Stimulated activated memory B cell treated with anti-CD40 and anti-IgM and Interleukin-4, amounts not matched to agents 10 μg/mL and 1 μg/mL and 100 μg/mL, for 72 hours (primary cell): ENCODE measurements at regions not wholly inside any gene's neighbourhood (a gene's known extent, or its start where the extent isn't known, plus 50 kb on each side); places are given as distances from the start of the nearest gene placed in this dataset.

Source experiments
- ATAC-seq: fragments of 150-1000 bp; cut with Tn5 transposase; 2 replicates; pipeline ENCODE4 v1.10.0; 2021
- H3K27ac Mint-ChIP-seq: one replicate; pipeline ENCODE4 v1.8.0; 2022; ENCODE audit warnings: mild to moderate bottlenecking, mixed read lengths
- H3K27me3 Mint-ChIP-seq: one replicate; pipeline ENCODE4 v1.8.0; 2022; ENCODE audit warnings: mixed read lengths
- H3K36me3 Mint-ChIP-seq: one replicate; pipeline ENCODE4 v1.8.0; 2022; ENCODE audit warnings: mixed read lengths
- H3K4me1 Mint-ChIP-seq: one replicate; pipeline ENCODE4 v1.8.0; 2022; ENCODE audit warnings: mixed read lengths
- H3K4me3 Mint-ChIP-seq: one replicate; pipeline ENCODE4 v1.8.0; 2022; ENCODE audit warnings: mild to moderate bottlenecking, moderate library complexity, mixed read lengths
- H3K9me3 Mint-ChIP-seq: one replicate; pipeline ENCODE4 v1.8.0; 2022; ENCODE audit warnings: mixed read lengths

- Mint-ChIP-seq H3K36me3 (no peaks in the 10 kb centered on the region), H3K4me3 (no peak overlapping the region), H3K27me3 (peaks cover 8% of the 10 kb centered on the region), H3K27ac (no peak overlapping the region), H3K9me3 (no peaks in the 10 kb centered on the region), H3K4me1 (no peaks in the 10 kb centered on the region)
- ATAC-seq, result no peak
Observed at GRCh38 chr10:78391585-78391984, 357.9 kb downstream of the RPS24 start.

DNA sequence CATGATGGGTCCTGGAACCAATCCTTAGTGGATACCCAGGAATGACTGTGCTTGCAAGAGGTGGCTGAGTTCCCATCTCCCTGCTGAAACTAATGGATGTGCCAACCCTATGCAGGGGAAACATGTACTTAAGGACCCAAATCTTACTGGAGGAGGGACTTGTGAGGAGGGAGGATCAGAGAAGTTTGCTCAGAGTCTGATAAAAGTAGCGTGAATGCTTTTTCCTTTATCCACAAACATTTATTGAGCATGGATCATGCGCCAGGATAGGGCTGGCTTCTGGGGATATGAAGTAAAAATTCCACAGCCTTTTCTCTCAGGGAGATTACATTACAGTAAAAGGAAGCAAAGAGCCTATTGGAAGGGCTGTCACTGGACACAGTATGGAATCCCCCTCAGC is 358.5 kb downstream of the RPS24 start:
- no peak overlapping the region for H3K27ac Mint-ChIP-seq
- H3K27me3 Mint-ChIP-seq, result peaks cover 8% of the 10 kb centered on the region
- no peaks in the 10 kb centered on the region for H3K4me1 Mint-ChIP-seq
- ATAC-seq, result no peak
- no peaks in the 10 kb centered on the region for H3K9me3 Mint-ChIP-seq
- H3K4me3 Mint-ChIP-seq, result no peak overlapping the region
- no peaks in the 10 kb centered on the region for H3K36me3 Mint-ChIP-seq

- no peak overlapping the region for H3K4me3 Mint-ChIP-seq
- H3K27me3 Mint-ChIP-seq, result peaks cover 4% of the 10 kb centered on the region
- H3K36me3 Mint-ChIP-seq, result no peaks in the 10 kb centered on the region
- H3K27ac Mint-ChIP-seq, result no peak overlapping the region
- H3K9me3 Mint-ChIP-seq, result no peaks in the 10 kb centered on the region
- no peaks in the 10 kb centered on the region for H3K4me1 Mint-ChIP-seq
- ATAC-seq, result no peak
Observed at GRCh38 chr10:78393094-78393493, 359.4 kb downstream of the RPS24 start.

GRCh38 chr10:78394047-78394446 is 360.4 kb downstream of the RPS24 start:
- Mint-ChIP-seq H3K4me3 (no peak overlapping the region), H3K9me3 (no peaks in the 10 kb centered on the region), H3K36me3 (no peaks in the 10 kb centered on the region), H3K27me3 (no peaks in the 10 kb centered on the region), H3K4me1 (no peaks in the 10 kb centered on the region), H3K27ac (no peak overlapping the region)
- no peak for ATAC-seq

- H3K36me3 Mint-ChIP-seq, result no peaks in the 10 kb centered on the region
Observed at GRCh38 chr10:78395162-78395561, 361.5 kb downstream of the RPS24 start.

DNA sequence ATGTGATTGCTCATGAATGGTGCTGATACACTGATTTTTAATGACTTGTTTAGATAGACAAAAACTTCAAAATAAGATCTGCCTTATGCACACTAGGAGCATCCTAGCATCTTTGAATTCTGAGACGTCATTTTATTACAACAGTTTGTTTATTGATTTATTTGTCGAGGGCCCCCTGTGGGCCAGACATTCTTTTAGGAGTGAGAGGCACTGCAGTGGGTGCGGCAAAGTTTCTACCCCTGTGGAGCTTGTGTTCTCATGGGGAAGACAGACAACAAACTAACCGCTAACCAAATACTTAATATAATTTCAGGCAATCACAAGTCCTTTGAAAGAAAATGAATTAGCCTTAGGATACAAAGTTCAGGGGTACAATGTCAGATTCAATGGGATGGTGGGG is 363.1 kb downstream of the RPS24 start:
- H3K36me3 Mint-ChIP-seq, result no peaks in the 10 kb centered on the region
- no peaks in the 10 kb centered on the region for H3K9me3 Mint-ChIP-seq
- no peak overlapping the region for H3K4me3 Mint-ChIP-seq
- H3K4me1 Mint-ChIP-seq, result no peaks in the 10 kb centered on the region
- ATAC-seq, result no peak
- no peak overlapping the region for H3K27ac Mint-ChIP-seq
- no peaks in the 10 kb centered on the region for H3K27me3 Mint-ChIP-seq

More at GRCh38 chr10:78395162-78395561, 361.5 kb downstream of the RPS24 start:
- H3K4me3 Mint-ChIP-seq, result no peak overlapping the region
- no peaks in the 10 kb centered on the region for H3K9me3 Mint-ChIP-seq
- no peak overlapping the region for H3K27ac Mint-ChIP-seq
- no peak for ATAC-seq
- no peaks in the 10 kb centered on the region for H3K27me3 Mint-ChIP-seq
- no peaks in the 10 kb centered on the region for H3K4me1 Mint-ChIP-seq

DNA sequence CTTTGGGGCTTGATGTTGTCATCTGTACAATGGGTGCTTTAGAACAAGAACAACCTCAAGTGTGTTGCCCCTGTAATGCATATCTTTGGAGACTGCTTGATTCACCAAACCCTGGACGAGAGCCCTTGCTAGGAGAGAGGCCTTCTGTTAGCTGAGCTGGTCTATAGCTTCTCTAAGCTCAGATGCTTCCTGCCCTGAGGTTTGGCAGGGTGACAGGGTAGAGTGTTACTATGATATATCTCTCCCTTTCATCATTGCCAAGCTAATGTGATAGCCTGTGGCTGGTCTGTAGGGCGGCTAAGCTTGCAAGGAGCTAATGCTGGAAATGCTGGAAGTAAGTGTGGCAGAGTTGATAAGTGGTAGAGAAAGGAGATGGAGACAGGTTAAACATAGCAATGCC is 364.1 kb downstream of the RPS24 start:
- H3K9me3 Mint-ChIP-seq, result no peaks in the 10 kb centered on the region
- no peak overlapping the region for H3K27ac Mint-ChIP-seq
- H3K36me3 Mint-ChIP-seq, result no peaks in the 10 kb centered on the region
- H3K4me3 Mint-ChIP-seq, result no peak overlapping the region
- no peaks in the 10 kb centered on the region for H3K4me1 Mint-ChIP-seq
- no peaks in the 10 kb centered on the region for H3K27me3 Mint-ChIP-seq
- ATAC-seq, result no peak

DNA sequence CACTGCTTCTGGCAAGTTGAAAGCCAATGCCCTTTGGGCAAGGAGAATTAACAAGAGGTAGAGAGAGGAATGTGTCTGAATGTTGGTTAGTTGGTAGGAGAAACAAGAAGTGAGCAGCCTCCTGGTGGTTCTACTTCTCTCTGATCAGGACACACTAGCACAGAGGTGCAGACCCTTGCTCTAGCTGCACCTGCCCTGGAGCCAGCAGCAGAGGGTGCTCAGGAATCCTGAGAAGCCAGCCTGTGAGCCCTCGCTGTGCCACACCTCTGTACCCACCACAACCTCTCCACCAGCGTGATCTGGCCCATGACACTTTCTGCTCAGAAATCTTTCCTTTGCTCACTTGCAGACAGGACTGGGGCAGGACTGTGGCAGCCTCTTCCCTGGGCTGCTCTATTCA is 364.7 kb downstream of the RPS24 start:
- H3K4me3 Mint-ChIP-seq, result no peak overlapping the region
- no peak overlapping the region for H3K27ac Mint-ChIP-seq
- ATAC-seq, result no peak
- no peaks in the 10 kb centered on the region for H3K4me1 Mint-ChIP-seq
- no peaks in the 10 kb centered on the region for H3K36me3 Mint-ChIP-seq
- no peaks in the 10 kb centered on the region for H3K27me3 Mint-ChIP-seq
- no peaks in the 10 kb centered on the region for H3K9me3 Mint-ChIP-seq

DNA sequence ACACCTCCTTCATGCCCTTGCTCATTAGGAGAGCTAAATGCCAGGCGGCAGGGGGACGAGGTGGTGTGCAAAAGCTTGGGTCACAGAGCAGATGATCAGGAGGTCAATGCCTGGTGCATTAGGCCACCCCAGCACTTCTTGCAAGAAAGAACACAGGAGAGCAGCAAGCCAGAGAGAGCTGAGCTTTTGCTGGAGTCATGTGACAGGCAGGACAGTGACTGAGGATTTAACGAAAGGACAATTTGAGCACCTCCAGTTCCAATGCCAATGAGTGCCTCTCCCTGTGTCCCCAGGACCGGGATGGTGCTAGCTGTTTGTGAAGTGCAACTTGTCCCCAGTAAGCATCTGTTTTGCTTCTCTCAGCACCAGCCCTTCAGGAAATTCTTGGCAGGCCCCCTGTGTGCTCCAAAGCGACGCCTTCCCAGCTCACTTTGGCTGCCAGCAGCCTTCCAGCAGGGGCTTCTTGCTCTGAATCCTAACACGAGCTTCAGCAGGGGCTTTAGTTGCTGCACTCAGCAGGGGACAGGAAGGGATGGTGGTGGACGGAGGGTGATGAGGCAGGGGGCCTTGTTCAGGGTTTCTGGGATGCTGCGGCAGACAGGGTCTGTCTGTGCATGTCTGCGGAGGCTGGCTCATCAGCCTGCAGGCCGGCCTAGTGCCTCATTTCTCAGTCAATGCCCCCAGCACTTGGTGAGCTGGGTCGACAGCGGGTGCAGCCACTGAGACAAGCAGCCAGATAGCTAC is 368.1 kb downstream of the RPS24 start:
- Mint-ChIP-seq H3K27me3 (peaks cover 19% of the 10 kb centered on the region), H3K9me3 (no peaks in the 10 kb centered on the region), H3K36me3 (no peaks in the 10 kb centered on the region), H3K27ac (no peak overlapping the region), H3K4me3 (no peak overlapping the region), H3K4me1 (peaks cover 3% of the 10 kb centered on the region)
- ATAC-seq, result no peak

DNA sequence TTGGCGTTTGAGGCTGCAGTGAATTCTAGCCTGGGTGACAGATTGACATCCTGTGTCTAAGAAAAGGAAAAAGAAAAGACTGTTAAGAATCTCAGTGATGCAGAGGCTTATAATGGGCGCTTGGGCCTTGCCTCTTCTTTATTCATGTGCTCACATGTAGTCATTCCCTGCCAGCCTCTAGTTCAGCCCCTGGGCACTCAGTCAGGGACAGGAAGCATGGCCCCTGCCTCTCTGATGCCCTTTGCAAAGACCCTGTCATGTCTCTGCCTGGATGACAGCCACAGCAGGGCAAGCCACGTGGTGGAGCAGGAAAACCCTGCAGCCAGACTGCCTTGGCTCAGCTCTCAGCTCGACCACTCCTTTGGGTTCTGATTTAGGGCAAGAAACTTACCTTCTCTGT is 368.9 kb downstream of the RPS24 start:
- no peak overlapping the region for H3K27ac Mint-ChIP-seq
- no peak overlapping the region for H3K4me3 Mint-ChIP-seq
- H3K36me3 Mint-ChIP-seq, result no peaks in the 10 kb centered on the region
- peaks cover 7% of the 10 kb centered on the region for H3K4me1 Mint-ChIP-seq
- peaks cover 24% of the 10 kb centered on the region for H3K27me3 Mint-ChIP-seq
- no peak for ATAC-seq
- H3K9me3 Mint-ChIP-seq, result no peaks in the 10 kb centered on the region

GRCh38 chr10:78403781-78404180 is 370.1 kb downstream of the RPS24 start:
- H3K27me3 Mint-ChIP-seq, result peaks cover 24% of the 10 kb centered on the region
- H3K4me1 Mint-ChIP-seq, result peaks cover 7% of the 10 kb centered on the region
- H3K36me3 Mint-ChIP-seq, result no peaks in the 10 kb centered on the region
- no peak for ATAC-seq
- no peak overlapping the region for H3K4me3 Mint-ChIP-seq
- H3K9me3 Mint-ChIP-seq, result no peaks in the 10 kb centered on the region
- no peak overlapping the region for H3K27ac Mint-ChIP-seq

DNA sequence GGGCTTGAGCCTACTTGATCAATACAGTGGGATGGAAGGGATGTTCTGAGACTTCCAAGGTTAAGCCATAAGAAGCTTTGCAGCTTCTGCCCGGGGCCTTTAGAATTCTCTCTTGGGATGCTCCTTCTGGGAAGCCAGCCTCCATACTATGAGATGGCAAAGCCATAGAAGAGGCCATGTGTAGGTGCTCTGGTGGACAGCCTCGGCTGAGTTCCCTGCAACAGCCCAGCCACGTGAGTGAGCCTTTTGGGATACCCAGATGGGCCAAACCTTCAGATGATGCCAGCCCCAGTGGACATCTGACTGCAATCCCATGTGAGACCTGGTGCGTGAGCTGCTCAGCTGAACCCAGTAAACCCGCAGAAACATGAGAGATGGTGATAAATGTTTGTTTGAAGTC is 370.6 kb downstream of the RPS24 start:
- peaks cover 24% of the 10 kb centered on the region for H3K27me3 Mint-ChIP-seq
- H3K4me1 Mint-ChIP-seq, result peaks cover 7% of the 10 kb centered on the region
- no peak overlapping the region for H3K4me3 Mint-ChIP-seq
- H3K27ac Mint-ChIP-seq, result no peak overlapping the region
- no peak for ATAC-seq
- no peaks in the 10 kb centered on the region for H3K9me3 Mint-ChIP-seq
- no peaks in the 10 kb centered on the region for H3K36me3 Mint-ChIP-seq

DNA sequence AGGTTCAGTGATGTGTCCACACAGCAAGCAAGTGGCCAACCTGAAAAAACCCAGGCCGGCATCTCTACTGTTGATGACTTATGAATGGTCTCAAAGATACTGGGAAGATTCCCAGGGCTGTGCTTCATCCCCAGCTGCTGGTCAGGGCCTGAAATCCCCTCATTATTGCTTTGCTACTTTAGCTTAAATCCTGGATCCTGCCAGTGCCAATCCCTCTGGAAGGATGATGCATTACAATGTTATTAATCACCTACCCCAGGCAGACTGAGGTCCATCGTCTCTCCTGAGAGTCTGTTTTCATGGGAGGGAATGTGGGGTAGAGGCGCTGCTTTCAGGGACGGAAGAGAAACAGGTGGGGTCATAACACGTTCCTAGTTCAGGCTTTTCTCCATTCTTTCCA is 371.6 kb downstream of the RPS24 start:
- no peak overlapping the region for H3K27ac Mint-ChIP-seq
- peaks cover 7% of the 10 kb centered on the region for H3K4me1 Mint-ChIP-seq
- H3K9me3 Mint-ChIP-seq, result no peaks in the 10 kb centered on the region
- peaks cover 32% of the 10 kb centered on the region for H3K27me3 Mint-ChIP-seq
- no peaks in the 10 kb centered on the region for H3K36me3 Mint-ChIP-seq
- no peak overlapping the region for H3K4me3 Mint-ChIP-seq
- ATAC-seq, result no peak

DNA sequence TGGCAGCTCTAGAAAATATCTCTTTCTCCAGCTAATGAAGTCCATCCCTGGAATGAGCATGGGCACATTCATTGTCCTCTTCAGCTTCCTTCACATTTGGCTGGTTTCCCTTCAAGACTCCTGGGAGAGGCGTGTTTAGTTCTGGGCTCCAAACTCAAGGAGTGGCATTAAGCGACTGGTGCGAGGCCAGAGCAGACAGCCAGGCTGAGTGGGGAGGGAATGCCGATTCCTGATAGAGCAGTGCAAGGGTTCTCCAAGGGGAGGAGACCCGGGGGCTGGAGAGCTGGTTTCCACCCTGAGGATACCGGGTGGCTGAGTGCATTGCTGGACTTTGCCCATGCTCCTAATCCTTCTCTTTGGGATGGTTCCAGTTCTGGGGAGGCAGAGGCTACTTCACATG is 372.1 kb downstream of the RPS24 start:
- H3K36me3 Mint-ChIP-seq, result no peaks in the 10 kb centered on the region
- H3K9me3 Mint-ChIP-seq, result no peaks in the 10 kb centered on the region
- H3K27ac Mint-ChIP-seq, result no peak overlapping the region
- no peak overlapping the region for H3K4me3 Mint-ChIP-seq
- peaks cover 7% of the 10 kb centered on the region for H3K4me1 Mint-ChIP-seq
- no peak for ATAC-seq
- peaks cover 34% of the 10 kb centered on the region for H3K27me3 Mint-ChIP-seq

DNA sequence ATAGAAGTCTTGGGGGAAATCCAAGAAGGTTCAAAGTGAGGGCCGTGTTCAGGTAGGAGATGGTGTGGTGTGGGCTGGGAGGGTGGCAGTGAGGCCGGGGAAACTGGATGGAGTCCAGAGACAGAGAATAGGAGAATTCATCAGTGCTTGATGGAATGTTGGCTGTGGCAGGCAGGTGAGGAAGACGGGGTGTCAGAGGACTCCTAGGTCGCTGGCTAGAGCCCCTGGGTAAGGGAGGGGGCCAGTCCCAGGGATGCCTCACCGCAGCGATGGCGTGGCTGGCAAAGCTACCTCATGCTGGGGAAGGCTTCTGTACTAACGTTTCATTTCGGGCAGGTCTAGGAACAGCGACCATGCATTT is 373.0 kb downstream of the RPS24 start:
- Mint-ChIP-seq H3K36me3 (no peaks in the 10 kb centered on the region), H3K4me3 (peak overlapping the region; percentile 32), H3K9me3 (no peaks in the 10 kb centered on the region), H3K27me3 (peaks cover 34% of the 10 kb centered on the region), H3K4me1 (peaks cover 7% of the 10 kb centered on the region), H3K27ac (no peak overlapping the region)
- ATAC-seq, result no peak

DNA sequence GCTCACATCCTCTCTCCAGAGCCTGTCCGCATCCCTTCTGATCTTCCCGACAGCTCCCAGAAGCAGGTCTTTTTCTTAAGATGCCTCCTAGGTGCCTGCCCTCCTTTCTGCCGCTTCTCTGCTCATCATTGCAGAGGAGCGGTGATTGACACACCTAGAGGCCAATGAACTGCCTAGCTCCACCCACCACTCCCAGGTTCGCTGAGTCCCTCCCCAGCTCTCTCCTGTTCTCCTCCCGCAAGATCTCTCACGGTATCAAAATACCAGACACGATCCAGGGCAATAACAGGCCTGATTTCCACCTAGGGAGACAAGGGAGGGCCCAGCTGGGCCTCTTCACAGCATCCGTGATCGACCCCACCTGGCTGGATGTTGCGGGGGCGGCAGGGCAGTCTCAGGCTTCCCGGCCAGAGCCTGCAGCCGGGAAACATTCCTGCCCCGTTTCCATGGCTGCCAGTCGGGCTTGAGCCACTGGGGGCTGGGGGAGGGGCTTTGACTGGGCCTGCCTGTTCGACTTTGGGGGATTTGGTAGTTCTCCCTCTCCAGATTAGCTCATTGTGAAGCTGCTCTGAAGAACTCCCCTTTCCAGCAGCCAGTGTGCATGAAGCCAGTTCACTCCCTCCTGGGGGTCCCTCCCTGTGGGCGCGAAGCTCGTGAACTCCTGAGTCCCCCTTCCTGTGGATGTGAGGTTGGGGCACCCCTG is 373.5 kb downstream of the RPS24 start:
- peaks cover 34% of the 10 kb centered on the region for H3K27me3 Mint-ChIP-seq
- no peak overlapping the region for H3K27ac Mint-ChIP-seq
- peak overlapping the region; percentile 32 for H3K4me3 Mint-ChIP-seq
- ATAC-seq, result peak; percentile 64
- peaks cover 7% of the 10 kb centered on the region for H3K4me1 Mint-ChIP-seq
- no peaks in the 10 kb centered on the region for H3K9me3 Mint-ChIP-seq
- no peaks in the 10 kb centered on the region for H3K36me3 Mint-ChIP-seq
